Thyroid gland (tissue), 4 donors: ENCODE measurements at regions not wholly inside any gene's neighbourhood (a gene's known extent, or its start where the extent isn't known, plus 50 kb on each side); places are given as distances from the start of the nearest gene placed in this dataset.
"Not testable (repeated sequence)": the region's sequence is repeated elsewhere in the genome, so short reads cannot be mapped to it uniquely, and the experiment has no call there.

Experiments used
- CTCF ChIP-seq, 6 experiments: fragments of 200-600 bp in 3 of 6; fragments of 450-650 bp in 3 of 6; sonication (generic) in 3 of 6; IDR thresholded peaks; one replicate each; pipeline ENCODE4 v1.5.1; 2016 to 2019; ENCODE audit warnings: antibody characterized with exemption in 6 of 6, mild to moderate bottlenecking in 2 of 6, inconsistent platforms in 1 of 6, moderate library complexity in 1 of 6
- POLR2A ChIP-seq, 2 donors: fragments of 450-650 bp; IDR thresholded peaks; one replicate each; pipeline ENCODE4 v1.6.1; 2017; ENCODE audit warnings: antibody characterized with exemption in 2 of 2, mild to moderate bottlenecking in 2 of 2, moderate library complexity in 1 of 2

DNA sequence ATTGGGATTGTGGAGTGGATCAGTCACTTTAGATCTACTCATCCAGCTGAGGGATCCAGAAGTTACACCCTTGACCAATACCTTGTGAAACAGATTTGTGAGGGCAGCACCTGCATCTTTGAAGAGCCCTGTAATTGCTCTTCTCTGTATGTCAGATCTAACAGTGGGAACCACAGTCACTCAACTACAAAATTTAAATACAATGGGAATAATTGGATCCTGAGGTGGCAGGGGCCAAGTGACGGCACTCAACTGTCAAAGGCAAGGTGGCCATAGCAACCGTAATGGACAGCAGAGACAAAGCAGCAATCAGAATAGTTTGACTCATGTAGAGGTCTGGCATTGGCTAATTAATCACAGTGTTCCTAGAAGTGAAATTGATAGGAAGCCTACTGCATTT is 132.3 kb upstream of the F9 start:
- TF ChIP-seq CTCF, POLR2A (IDR thresholded peaks at IDR 0.05): not testable (repeated sequence)
